GDM1 (cell line): ENCODE measurements at regions not wholly inside any gene's neighbourhood (a gene's known extent, or its start where the extent isn't known, plus 50 kb on each side); places are given as distances from the start of the nearest gene placed in this dataset.

Source experiments
- DNase-seq: peaks from one replicate; lab custom pipeline; 2025; lab: John Stamatoyannopoulos, UW

DNA sequence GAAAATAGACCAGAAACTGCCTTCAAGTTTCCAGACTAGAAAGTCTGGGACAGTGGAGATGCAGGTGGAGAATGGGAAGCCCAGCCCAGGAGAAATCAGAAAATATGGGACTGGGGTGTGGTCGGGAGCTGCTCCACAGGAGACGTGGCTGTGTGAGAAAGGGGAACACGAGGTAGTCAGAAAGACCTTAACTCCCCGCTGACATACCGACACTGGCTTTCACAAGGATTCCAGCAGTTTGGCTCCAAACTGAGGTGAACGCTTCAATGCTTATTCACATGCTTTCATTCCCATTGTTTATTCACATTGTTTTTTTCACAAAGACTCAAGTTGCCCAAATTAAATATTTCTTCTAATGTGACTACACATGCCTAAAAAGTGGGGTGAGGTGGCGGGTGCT lies 111.5 kb upstream of the SLCO3A1 start:
- no peak for DNase-seq

- DNase-seq: no peak
Measured at GRCh38 chr15:91751611-91752010, 101.9 kb upstream of the SLCO3A1 start.

DNA sequence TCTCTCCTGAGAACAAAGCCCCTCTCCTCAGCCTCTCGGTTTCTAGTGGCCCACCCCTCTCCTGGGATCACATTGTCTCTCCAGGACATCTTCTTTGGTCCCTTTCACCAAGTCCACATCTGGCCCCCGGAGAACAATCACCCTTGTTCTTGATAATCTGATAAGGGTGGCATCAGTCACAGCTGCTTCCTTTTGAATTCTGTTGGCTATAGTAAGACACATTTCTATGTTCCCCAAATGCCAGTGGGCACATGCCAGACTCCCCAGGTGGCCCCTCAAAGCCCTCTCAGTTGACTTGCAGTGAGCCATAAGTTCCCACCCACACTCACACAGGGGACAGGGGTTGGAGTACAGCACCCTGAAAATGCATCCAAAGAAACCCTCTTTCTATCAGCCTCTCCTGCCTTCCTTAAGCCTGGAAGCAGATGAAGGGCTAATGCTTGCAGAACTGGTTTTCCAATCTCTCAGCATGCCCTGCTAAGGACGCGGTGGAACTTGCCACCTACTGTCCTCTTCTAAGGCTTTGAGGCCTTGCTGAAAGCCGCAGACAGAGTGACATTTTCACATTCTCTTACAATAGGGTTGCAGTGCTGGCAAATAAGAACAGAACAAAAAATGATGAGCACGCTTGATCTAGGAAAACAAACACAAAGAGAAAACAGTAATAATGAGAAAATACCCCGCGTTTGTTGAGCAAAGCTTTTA lies 101.3 kb upstream of the SLCO3A1 start:
- no peak for DNase-seq

DNA sequence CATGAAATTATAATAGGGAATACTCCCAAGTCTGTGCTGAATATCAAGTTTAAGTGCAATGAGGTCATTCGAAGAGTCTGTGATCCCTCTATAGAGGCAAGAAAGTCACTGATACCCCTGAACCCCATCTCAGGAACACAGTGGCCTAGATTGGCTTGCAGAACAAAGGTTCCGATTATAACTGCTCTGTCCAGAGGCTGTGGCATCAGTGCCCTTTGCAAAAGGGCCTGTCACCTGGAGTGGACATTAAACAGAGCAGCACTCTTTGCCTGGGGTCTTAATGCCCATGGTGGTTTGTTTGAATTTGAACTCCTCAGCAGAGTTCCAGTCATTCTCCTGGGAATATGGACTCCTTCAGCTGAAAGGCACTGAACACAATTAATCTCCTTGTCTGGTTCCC lies 93.9 kb upstream of the SLCO3A1 start:
- no peak for DNase-seq

- no peak for DNase-seq
Measured at GRCh38 chr15:91765660-91766059, 87.8 kb upstream of the SLCO3A1 start.

DNA sequence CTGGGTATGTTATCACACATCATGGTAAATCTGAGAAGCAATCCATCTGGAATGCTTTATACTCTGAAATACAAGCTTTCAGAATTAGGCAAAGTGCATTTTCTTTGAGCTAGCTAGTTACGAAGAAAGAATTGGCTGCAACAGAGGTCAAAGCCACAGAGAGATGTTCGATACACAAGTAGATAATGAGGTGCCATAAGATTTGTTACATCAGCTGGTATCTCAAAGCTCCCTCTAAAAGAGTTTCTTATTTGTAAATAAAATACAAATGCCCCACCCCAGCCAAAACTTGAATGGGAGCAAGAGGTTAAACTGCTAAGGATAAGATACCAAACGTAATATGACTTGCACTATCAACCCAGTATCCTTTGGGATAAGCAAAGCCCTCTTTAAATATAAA lies 84.0 kb upstream of the SLCO3A1 start:
- no peak for DNase-seq

- DNase-seq: no peak
Measured at GRCh38 chr15:91769894-91770293, 83.6 kb upstream of the SLCO3A1 start.

DNA sequence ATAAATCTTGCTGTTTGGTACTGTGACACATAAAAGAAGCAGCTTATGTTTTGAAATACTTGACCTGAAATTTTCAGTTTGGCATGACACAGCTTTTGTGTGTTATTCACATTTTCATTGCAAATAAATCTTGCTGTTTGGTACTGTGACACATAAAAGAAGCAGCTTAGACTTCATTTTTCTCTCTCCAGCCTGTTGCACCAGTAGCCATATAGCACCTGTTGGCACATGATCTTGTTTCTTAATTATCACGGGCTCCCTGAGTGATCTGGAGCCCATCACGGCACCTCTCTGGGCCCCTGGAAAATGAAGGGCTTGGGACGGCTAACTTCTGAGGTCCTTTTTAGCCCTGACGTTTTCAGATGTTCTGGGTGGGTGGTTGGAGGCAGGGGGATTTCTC lies 77.4 kb upstream of the SLCO3A1 start:
- DNase-seq: no peak

- DNase-seq: no peak
Measured at GRCh38 chr15:91779960-91780359, 73.5 kb upstream of the SLCO3A1 start.

- no peak for DNase-seq
Measured at GRCh38 chr15:91780387-91780786, 73.1 kb upstream of the SLCO3A1 start.

DNA sequence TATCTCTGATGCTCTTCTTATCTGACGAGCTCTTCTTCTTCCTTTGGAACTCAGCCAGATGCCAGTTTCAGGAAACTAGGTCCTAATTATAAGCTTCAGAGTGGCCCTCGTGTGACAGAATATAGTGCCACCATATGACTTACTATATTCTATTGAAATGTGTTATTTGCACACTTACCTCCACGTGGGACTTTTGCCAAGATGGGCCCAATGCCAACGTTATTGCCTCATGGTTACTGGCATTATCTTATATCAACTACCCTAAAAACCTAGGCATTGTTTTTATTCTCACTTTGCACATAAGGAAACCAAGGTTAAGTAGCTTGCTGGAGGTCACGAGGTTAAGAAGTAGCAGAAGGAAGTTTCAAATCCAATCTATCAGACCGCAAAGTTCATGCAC lies 71.3 kb upstream of the SLCO3A1 start:
- DNase-seq: no peak

GRCh38 chr15:91783008-91783407 lies 70.5 kb upstream of the SLCO3A1 start:
- DNase-seq: no peak

DNA sequence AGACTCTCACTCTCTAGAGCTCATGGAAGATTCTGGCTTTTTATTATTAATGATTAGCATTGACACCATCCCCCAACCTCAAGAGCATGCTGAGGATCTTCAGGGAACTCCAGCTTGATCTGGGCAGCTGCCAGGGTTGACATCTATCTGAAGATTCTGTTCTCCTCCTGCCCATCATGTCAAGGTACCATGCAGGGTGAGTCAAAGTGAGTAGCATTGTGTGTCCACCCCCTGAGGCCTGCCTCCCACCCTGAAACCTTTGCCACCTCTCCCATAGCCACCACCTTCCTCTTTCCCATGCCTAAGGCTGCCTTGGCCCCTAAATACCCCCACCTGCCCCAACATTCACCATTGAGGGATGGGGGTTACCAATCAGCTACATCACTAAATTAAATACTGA lies 70.1 kb upstream of the SLCO3A1 start:
- DNase-seq: no peak

DNA sequence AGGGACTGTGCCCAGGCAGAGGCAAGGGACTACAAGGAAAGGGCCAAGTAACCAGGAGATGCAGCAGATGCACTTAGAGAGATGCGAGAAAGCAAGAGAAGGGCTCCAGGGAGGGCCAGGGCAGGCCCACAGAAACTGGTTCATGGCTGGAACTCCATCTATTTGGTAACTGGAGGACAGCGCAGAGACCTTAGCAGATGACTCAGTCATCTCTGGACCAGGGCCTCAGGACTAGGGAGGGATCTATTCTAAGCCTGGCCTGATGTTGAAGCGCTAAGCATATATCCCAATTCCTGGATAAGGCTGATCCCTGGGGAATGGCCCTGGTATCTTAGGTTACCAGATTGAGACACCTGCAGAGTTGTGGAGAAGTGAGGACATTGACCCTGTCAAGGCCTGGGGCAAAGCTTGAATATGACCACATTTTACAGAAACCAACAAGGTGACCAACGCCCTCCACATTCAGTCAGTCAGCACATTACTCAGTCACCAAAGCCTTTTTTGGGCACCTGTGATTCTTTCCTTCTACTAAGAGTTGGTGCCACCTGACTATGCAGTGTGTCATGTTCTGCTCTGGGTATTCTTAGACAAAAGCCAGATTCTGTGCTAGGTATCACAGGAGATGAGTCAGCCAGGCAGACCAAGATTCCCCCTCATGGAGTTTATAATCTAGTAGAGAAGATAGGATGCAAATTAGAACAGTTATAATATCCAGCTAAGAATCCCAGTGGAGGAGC lies 68.4 kb upstream of the SLCO3A1 start:
- no peak for DNase-seq

- DNase-seq: no peak
Measured at GRCh38 chr15:91787198-91787597, 66.3 kb upstream of the SLCO3A1 start.

- DNase-seq: no peak
Measured at GRCh38 chr15:91789136-91789535, 64.4 kb upstream of the SLCO3A1 start.

- DNase-seq: no peak
Measured at GRCh38 chr15:91790836-91791235, 62.7 kb upstream of the SLCO3A1 start.

DNA sequence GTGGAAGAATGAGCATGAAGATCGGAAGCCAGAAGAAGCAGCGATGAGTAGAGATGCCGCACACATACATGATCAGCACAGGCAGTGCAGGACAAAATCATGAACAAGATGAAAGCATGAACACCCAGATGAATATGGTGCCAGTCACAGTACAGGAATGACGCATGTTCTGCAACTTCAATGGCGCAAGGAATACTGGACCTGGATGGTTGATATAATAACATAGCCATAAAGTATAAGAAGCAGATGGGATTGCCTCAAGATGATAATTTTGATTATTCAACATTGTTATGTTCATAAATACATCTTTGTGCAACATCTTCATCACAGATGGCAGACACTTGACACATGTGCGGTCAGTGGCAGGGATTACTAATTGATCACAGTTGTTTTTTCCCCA lies 59.7 kb upstream of the SLCO3A1 start:
- no peak for DNase-seq

DNA sequence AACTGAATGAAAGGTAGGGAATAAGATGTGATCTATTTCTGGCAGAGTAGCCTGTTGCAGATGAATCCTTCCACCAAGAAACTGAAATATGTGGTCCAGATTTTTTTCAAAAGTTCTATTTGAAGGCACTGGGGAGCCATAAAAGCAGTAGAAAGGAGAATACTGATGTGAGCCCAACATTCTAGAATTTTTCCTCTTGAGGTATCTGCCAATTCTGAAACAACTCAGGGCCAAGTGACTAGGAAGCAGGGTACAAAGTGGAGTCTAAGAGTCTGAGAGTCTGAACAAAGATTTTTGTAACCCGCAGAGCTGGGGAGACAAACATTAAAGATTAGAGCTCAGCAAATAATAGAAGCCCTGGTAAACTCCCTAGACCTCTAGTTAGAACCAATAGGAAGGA lies 58.3 kb upstream of the SLCO3A1 start:
- DNase-seq: no peak

GRCh38 chr15:91801836-91802534 lies 51.5 kb upstream of the SLCO3A1 start:
- no peak for DNase-seq

DNA sequence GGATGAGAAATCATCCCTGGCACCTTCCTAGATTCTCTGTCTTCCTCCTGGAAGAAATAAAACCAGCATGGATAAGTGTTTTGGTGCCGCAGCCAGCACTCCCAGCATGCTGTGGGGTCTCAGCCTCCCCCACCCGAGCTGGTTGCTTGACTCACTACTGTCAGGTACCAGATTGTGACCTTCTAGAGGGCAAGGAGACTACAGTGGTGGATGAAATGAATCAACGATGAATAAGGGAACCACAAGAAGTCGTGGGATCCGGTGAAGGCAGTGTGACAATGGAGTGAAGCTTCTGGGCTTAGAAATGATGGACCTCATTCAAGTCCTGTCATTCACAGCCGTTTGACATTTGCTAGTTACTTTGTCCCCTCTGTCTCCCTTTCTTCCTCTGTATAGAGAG lies 50.2 kb upstream of the SLCO3A1 start:
- no peak for DNase-seq
